GM23338 (cell line): ENCODE measurements at regions not wholly inside any gene's neighbourhood (a gene's known extent, or its start where the extent isn't known, plus 50 kb on each side); places are given as distances from the start of the nearest gene placed in this dataset.

ENCODE experiments used
- ATAC-seq: fragments of 200-7000 bp; cut with Tn5 transposase; 3 replicates; pipeline ENCODE4 v1.9.1; 2020
- DNase-seq: peaks from one replicate; pipeline ENCODE4 v3.0.0-alpha.2; 2015; ENCODE audit warnings: low spot score
- H2AFZ ChIP-seq: fragments of 200-600 bp; sonication (generic); 2 replicates; pipeline ENCODE4 v1.8.0; 2016; ENCODE audit warnings: antibody characterized with exemption, mild to moderate bottlenecking, moderate library complexity
- H3F3A ChIP-seq: fragments of 200-600 bp; sonication (generic); replicated peaks from 2 replicates; pipeline ENCODE4 v1.8.0; 2017; ENCODE audit warnings: antibody characterized with exemption, mixed run types, low read depth
- H3K27ac ChIP-seq: fragments of 200-600 bp; sonication (generic); 2 replicates; pipeline ENCODE4 v1.6.1; 2016; ENCODE audit warnings: low read depth
- H3K27me3 ChIP-seq: fragments of 200-600 bp; sonication (generic); 2 replicates; pipeline ENCODE4 v1.8.0; 2016; ENCODE audit warnings: mild to moderate bottlenecking, mixed run types, moderate library complexity; ENCODE audit not compliant: insufficient read depth
- H3K36me3 ChIP-seq: fragments of 200-600 bp; sonication (generic); 2 replicates; pipeline ENCODE4 v1.8.0; 2016; ENCODE audit warnings: mild to moderate bottlenecking; ENCODE audit not compliant: insufficient read depth
- H3K4me1 ChIP-seq: fragments of 200-600 bp; sonication (generic); 2 replicates; pipeline ENCODE4 v1.8.0; 2016; ENCODE audit warnings: mild to moderate bottlenecking, moderate library complexity; ENCODE audit not compliant: insufficient read depth
- H3K4me2 ChIP-seq: fragments of 200-600 bp; sonication (generic); 2 replicates; pipeline ENCODE4 v1.7.1; 2017; ENCODE audit warnings: mixed run types
- H3K4me3 ChIP-seq: fragments of 200-600 bp; sonication (generic); 2 replicates; pipeline ENCODE4 v1.6.1; 2016; ENCODE audit warnings: mixed run types
- H3K79me2 ChIP-seq: fragments of 200-600 bp; sonication (generic); replicated peaks from 2 replicates; pipeline ENCODE4 v1.8.0; 2017; ENCODE audit warnings: mild to moderate bottlenecking; ENCODE audit not compliant: insufficient read depth
- H3K9me2 ChIP-seq: fragments of 200-600 bp; sonication (generic); 2 replicates; pipeline ENCODE4 v1.8.0; 2017; ENCODE audit not compliant: insufficient read depth
- H4K20me1 ChIP-seq: fragments of 200-600 bp; sonication (generic); replicated peaks from 2 replicates; pipeline ENCODE4 v1.8.0; 2017; ENCODE audit warnings: mild to moderate bottlenecking; ENCODE audit not compliant: insufficient read depth
- H3K27ac Mint-ChIP-seq: 2 replicates; pipeline ENCODE4 v1.8.0; 2020; ENCODE audit warnings: inconsistent platforms, mild to moderate bottlenecking, moderate library complexity, mixed read lengths
- H3K27me3 Mint-ChIP-seq: 3 replicates; pipeline ENCODE4 v1.8.0; 2022; ENCODE audit warnings: low read depth, mild to moderate bottlenecking, moderate library complexity, mixed read lengths, inconsistent platforms; ENCODE audit not compliant: insufficient read depth, poor library complexity
- H3K36me3 Mint-ChIP-seq: 3 replicates; pipeline ENCODE4 v1.8.0; 2021; ENCODE audit warnings: low read depth, mild to moderate bottlenecking, inconsistent platforms, moderate library complexity, mixed read lengths
- H3K4me1 Mint-ChIP-seq: 3 replicates; pipeline ENCODE4 v1.8.0; 2020; ENCODE audit warnings: mild to moderate bottlenecking, inconsistent platforms, mixed read lengths
- H3K4me3 Mint-ChIP-seq: 3 replicates; pipeline ENCODE4 v1.8.0; 2021; ENCODE audit warnings: moderate library complexity, mild to moderate bottlenecking, inconsistent platforms, mixed read lengths
- H3K9me3 Mint-ChIP-seq: 3 replicates; pipeline ENCODE4 v1.8.0; 2020; ENCODE audit warnings: moderate library complexity, mild to moderate bottlenecking, inconsistent platforms, mixed read lengths
- CREB1 ChIP-seq: fragments of 250-450 bp; sonication (Bioruptor Pico); IDR thresholded peaks from 2 replicates; pipeline ENCODE4 v1.5.0; 2020; ENCODE audit warnings: low read depth, mild to moderate bottlenecking, moderate library complexity
- CTCF ChIP-seq, 2 experiments: fragments of 200-600 bp in 1 of 2; sonication (generic) in 1 of 2; conservative IDR thresholded peaks; 2 replicates each; pipeline versions ENCODE4 v1.5.1 to v1.6.1; 2016 to 2017; ENCODE audit warnings: antibody characterized with exemption in 2 of 2, low read depth in 2 of 2, mild to moderate bottlenecking in 2 of 2, moderate library complexity in 1 of 2
- EZH2 ChIP-seq: fragments of 200-600 bp; sonication (generic); IDR thresholded peaks from one replicate; pipeline ENCODE4 v1.8.0; 2017; ENCODE audit warnings: antibody characterized with exemption, mild to moderate bottlenecking, low read depth; ENCODE audit not compliant: unreplicated experiment
- EZH2phosphoT487 ChIP-seq: fragments of 200-600 bp; sonication (generic); IDR thresholded peaks from one replicate; pipeline ENCODE4 v1.8.1; 2018; ENCODE audit warnings: antibody characterized with exemption; ENCODE audit not compliant: unreplicated experiment
- JUNB ChIP-seq: IDR thresholded peaks from one replicate; pipeline ENCODE4 v1.6.1; 2016; ENCODE audit warnings: antibody characterized with exemption; ENCODE audit not compliant: unreplicated experiment
- NANOG ChIP-seq: IDR thresholded peaks from 2 replicates; pipeline ENCODE4 v1.6.1; 2016; ENCODE audit warnings: antibody characterized with exemption, borderline replicate concordance
- POLR2AphosphoS5 ChIP-seq: IDR thresholded peaks from 2 replicates; pipeline ENCODE4 v1.6.1; 2016; ENCODE audit warnings: antibody characterized with exemption, low read depth
- REST ChIP-seq: IDR thresholded peaks from one replicate; pipeline ENCODE4 v1.6.1; 2018; ENCODE audit warnings: antibody characterized with exemption; ENCODE audit not compliant: unreplicated experiment
- STAT1 ChIP-seq: IDR thresholded peaks from one replicate; pipeline ENCODE4 v1.6.1; 2016; ENCODE audit warnings: antibody characterized with exemption; ENCODE audit not compliant: unreplicated experiment
- ZNF114 ChIP-seq: fragments of 250-450 bp; sonication (Bioruptor Pico); IDR thresholded peaks from 2 replicates; pipeline ENCODE4 v1.5.0; 2020; ENCODE audit warnings: mild to moderate bottlenecking, moderate library complexity
- ZNF331 ChIP-seq: fragments of 250-450 bp; sonication (Bioruptor Pico); IDR thresholded peaks from 2 replicates; pipeline ENCODE4 v1.5.0; 2020; ENCODE audit warnings: low read depth, mild to moderate bottlenecking, moderate library complexity
- ZNF462 ChIP-seq: fragments of 250-450 bp; sonication (Bioruptor Pico); IDR thresholded peaks from 2 replicates; pipeline ENCODE4 v1.5.0; 2020; ENCODE audit warnings: mild to moderate bottlenecking, moderate library complexity
- TF ChIP-seq, protein P1 (sequence below): IDR thresholded peaks from 2 replicates; pipeline ENCODE4 v1.6.1; 2016; ENCODE audit warnings: antibody characterized with exemption

DNA sequence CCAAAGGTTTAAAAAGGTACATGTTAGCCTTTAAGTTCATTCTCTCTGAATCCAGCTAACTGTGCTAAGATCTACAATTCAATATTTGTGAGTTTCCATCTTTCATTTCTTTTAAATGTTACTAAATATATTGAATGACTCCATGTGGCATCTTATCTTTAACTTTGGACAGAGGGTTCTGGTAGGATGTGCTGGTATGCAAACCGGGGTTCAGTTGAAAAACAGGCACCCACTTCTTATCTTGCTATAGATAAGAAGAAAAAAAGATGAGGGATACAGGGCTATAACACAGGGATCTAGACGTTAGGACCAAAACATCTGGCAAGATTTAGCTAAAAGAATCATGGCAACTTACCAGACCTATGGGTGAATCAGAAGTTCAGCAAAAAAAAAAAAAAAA lies 538.3 kb downstream of the EDEM1 start:
- TF ChIP-seq STAT1: no peak
- no peak for TF ChIP-seq EZH2
- TF ChIP-seq REST: no peak
- no peak for TF ChIP-seq CREB1 (CRISPR knock-in tag)
- no peak for TF ChIP-seq EZH2phosphoT487
- no peak for TF ChIP-seq JUNB
- no peak for TF ChIP-seq ZNF462
- no peak for TF ChIP-seq CTCF (conservative IDR thresholded peaks at IDR 0.05; ENCODE audit: low read depth in 2 of 2)
- no peak for TF ChIP-seq ZNF331 (CRISPR knock-in tag)
- TF ChIP-seq NANOG: no peak
- no peak for TF ChIP-seq ZNF114 (CRISPR knock-in tag)
- TF ChIP-seq, protein P1, sequence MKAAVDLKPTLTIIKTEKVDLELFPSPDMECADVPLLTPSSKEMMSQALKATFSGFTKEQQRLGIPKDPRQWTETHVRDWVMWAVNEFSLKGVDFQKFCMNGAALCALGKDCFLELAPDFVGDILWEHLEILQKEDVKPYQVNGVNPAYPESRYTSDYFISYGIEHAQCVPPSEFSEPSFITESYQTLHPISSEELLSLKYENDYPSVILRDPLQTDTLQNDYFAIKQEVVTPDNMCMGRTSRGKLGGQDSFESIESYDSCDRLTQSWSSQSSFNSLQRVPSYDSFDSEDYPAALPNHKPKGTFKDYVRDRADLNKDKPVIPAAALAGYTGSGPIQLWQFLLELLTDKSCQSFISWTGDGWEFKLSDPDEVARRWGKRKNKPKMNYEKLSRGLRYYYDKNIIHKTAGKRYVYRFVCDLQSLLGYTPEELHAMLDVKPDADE: no peak
- TF ChIP-seq POLR2AphosphoS5: no peak
- Histone ChIP-seq H3K4me1 (no peaks in the 10 kb centered on the region), H3K27me3 (no peaks in the 10 kb centered on the region), H3K4me3 (no peak overlapping the region), H2AFZ (no peak overlapping the region), H3F3A (no peaks in the 10 kb centered on the region), H3K36me3 (no peaks in the 10 kb centered on the region; the same call in 1 of the 2 replicates), H3K27ac (no peak overlapping the region), H3K9me2 (no peaks in the 10 kb centered on the region), H3K79me2 (no peaks in the 10 kb centered on the region), H4K20me1 (no peaks in the 10 kb centered on the region), H3K4me2 (no peak overlapping the region)
- ATAC-seq (no peak), DNase-seq (no peak)
- Mint-ChIP-seq H3K36me3 (no peaks in the 10 kb centered on the region; the same call in 2 of the 3 replicates), H3K27ac (no peak overlapping the region), H3K9me3 (peaks cover 88% of the 10 kb centered on the region), H3K4me3 (no peak overlapping the region), H3K27me3 (no peaks in the 10 kb centered on the region), H3K4me1 (no peaks in the 10 kb centered on the region)
